ENCODE measurements at regions not wholly inside any gene's neighbourhood (a gene's known extent, or its start where the extent isn't known, plus 50 kb on each side); places are given as distances from the start of the nearest gene placed in this dataset.
"Not testable (repeated sequence)": the region's sequence is repeated elsewhere in the genome, so short reads cannot be mapped to it uniquely, and the experiment has no call there.

- ChIA-PET CTCF (interaction anchor here (1.0 to 1.5 kb wide), 2 partner anchors 11 to 13 kb away, joined by 3 to 5 read pairs; no protein-coding TSS in a partner anchor), POLR2A (no interaction called here)
- no peak for DNase-seq (ENCODE audit: low read depth)
- no peaks in the 10 kb centered on the region for H3K36me3 ChIP-seq (ENCODE audit: control insufficient read depth, insufficient read depth, low read length)
- TF ChIP-seq CTCF (IDR thresholded peaks at IDR 0.05; ENCODE audit: insufficient read depth, low read depth, low read length): peak; percentile 63
- no peaks in the 10 kb centered on the region for H3K27me3 ChIP-seq (ENCODE audit: control insufficient read depth, insufficient read depth, low read length)
- H3K4me3 ChIP-seq (ENCODE audit: low read depth, low read length): no peak overlapping the region
These were observed 342.0 kb downstream of the SOX4 start for GRCh38 chr6:21935561-21936028.

GRCh38 chr6:21937466-21937865 lies 343.9 kb downstream of the SOX4 start:
- ChIA-PET POLR2A (no interaction called here), CTCF (interaction anchor here (0.7 to 1.1 kb wide), 2 partner anchors 66 to 198 kb away, joined by 3 to 4 read pairs; no protein-coding TSS in a partner anchor)
- no peaks in the 10 kb centered on the region for H3K27me3 ChIP-seq (ENCODE audit: control insufficient read depth, insufficient read depth, low read length)
- no peak for DNase-seq (ENCODE audit: low read depth)
- H3K36me3 ChIP-seq (ENCODE audit: control insufficient read depth, insufficient read depth, low read length): no peaks in the 10 kb centered on the region
- TF ChIP-seq CTCF (IDR thresholded peaks at IDR 0.05; ENCODE audit: insufficient read depth, low read depth, low read length): no peak
- H3K4me3 ChIP-seq (ENCODE audit: low read depth, low read length): no peak overlapping the region

GRCh38 chr6:21939066-21939465 lies 345.5 kb downstream of the SOX4 start:
- H3K27me3 ChIP-seq (ENCODE audit: control insufficient read depth, insufficient read depth, low read length); H3K4me3 ChIP-seq (ENCODE audit: low read depth, low read length); H3K36me3 ChIP-seq (ENCODE audit: control insufficient read depth, insufficient read depth, low read length); DNase-seq (ENCODE audit: low read depth); POLR2A ChIA-PET; CTCF ChIA-PET: not testable (repeated sequence)

GRCh38 chr6:21941926-21942325 lies 348.4 kb downstream of the SOX4 start:
- no peaks in the 10 kb centered on the region for H3K27me3 ChIP-seq (ENCODE audit: control insufficient read depth, insufficient read depth, low read length)
- H3K36me3 ChIP-seq (ENCODE audit: control insufficient read depth, insufficient read depth, low read length): no peaks in the 10 kb centered on the region
- CTCF ChIA-PET: interaction anchor here (1.0 kb wide), 1 partner anchor 10 kb away, joined by 3 read pairs; no protein-coding TSS in a partner anchor
- no peak for TF ChIP-seq CTCF (IDR thresholded peaks at IDR 0.05; ENCODE audit: insufficient read depth, low read depth, low read length)
- POLR2A ChIA-PET: no interaction called here
- no peak for DNase-seq (ENCODE audit: low read depth)
- H3K4me3 ChIP-seq (ENCODE audit: low read depth, low read length): no peak overlapping the region

GRCh38 chr6:21942897-21943296 lies 349.3 kb downstream of the SOX4 start:
- Histone ChIP-seq H3K36me3 (ENCODE audit: control insufficient read depth, insufficient read depth, low read length) (no peaks in the 10 kb centered on the region), H3K4me3 (ENCODE audit: low read depth, low read length) (no peak overlapping the region), H3K27me3 (ENCODE audit: control insufficient read depth, insufficient read depth, low read length) (no peaks in the 10 kb centered on the region)
- DNase-seq (ENCODE audit: low read depth): no peak
- POLR2A ChIA-PET: no interaction called here
- CTCF ChIA-PET: interaction anchor here (1.0 kb wide), 1 partner anchor 9 kb away, joined by 3 read pairs; no protein-coding TSS in a partner anchor
- no peak for TF ChIP-seq CTCF (IDR thresholded peaks at IDR 0.05; ENCODE audit: insufficient read depth, low read depth, low read length)

- H3K36me3 ChIP-seq (ENCODE audit: control insufficient read depth, insufficient read depth, low read length): no peaks in the 10 kb centered on the region
- CTCF ChIA-PET: interaction anchor here (0.8 to 1.2 kb wide), 4 partner anchors 9 to 1382 kb away, joined by 3 to 4 read pairs (median 3); no protein-coding TSS in a partner anchor
- DNase-seq (ENCODE audit: low read depth): peak; percentile 92
- POLR2A ChIA-PET: interaction anchor here (1.0 kb wide), 1 partner anchor 359 kb away, joined by 3 read pairs; no protein-coding TSS in a partner anchor
- no peaks in the 10 kb centered on the region for H3K27me3 ChIP-seq (ENCODE audit: control insufficient read depth, insufficient read depth, low read length)
- H3K4me3 ChIP-seq (ENCODE audit: low read depth, low read length): no peak overlapping the region
- TF ChIP-seq CTCF (IDR thresholded peaks at IDR 0.05; ENCODE audit: insufficient read depth, low read depth, low read length): no peak
These were observed 350.5 kb downstream of the PRL start for GRCh38 chr6:21946298-21946783.

- POLR2A ChIA-PET; DNase-seq (ENCODE audit: low read depth); H3K36me3 ChIP-seq (ENCODE audit: control insufficient read depth, insufficient read depth, low read length); H3K4me3 ChIP-seq (ENCODE audit: low read depth, low read length); H3K27me3 ChIP-seq (ENCODE audit: control insufficient read depth, insufficient read depth, low read length): not testable (repeated sequence)
- CTCF ChIA-PET: interaction anchor here (0.6 to 1.0 kb wide), 3 partner anchors 8 to 1383 kb away, joined by 3 read pairs; no protein-coding TSS in a partner anchor
These were observed 349.6 kb downstream of the PRL start for GRCh38 chr6:21947227-21947626.
